GM12872 (cell line): ENCODE measurements at regions not wholly inside any gene's neighbourhood (a gene's known extent, or its start where the extent isn't known, plus 50 kb on each side); places are given as distances from the start of the nearest gene placed in this dataset.
A peak's percentile ranks its signal among the peaks of the same experiment; 100 is the strongest.

ENCODE experiments used
- CTCF ChIP-seq: IDR thresholded peaks from 3 replicates; pipeline ENCODE4 v1.5.1; 2011; ENCODE audit warnings: low read depth, mild to moderate bottlenecking, low read length, moderate library complexity; ENCODE audit not compliant: insufficient read depth

- no peak for TF ChIP-seq CTCF
These were observed 340.9 kb downstream of the CENPC start for GRCh38 chr4:67204441-67204840.

GRCh38 chr4:67201334-67201733 is 344.0 kb downstream of the CENPC start:
- TF ChIP-seq CTCF: no peak

GRCh38 chr4:67198727-67199126 is 346.6 kb downstream of the CENPC start:
- TF ChIP-seq CTCF: 0 out of 3 replicates have a peak, but pooled peaks have one; percentile 25

- TF ChIP-seq CTCF: no peak
These were observed 377.5 kb downstream of the CENPC start for GRCh38 chr4:67167849-67168248.

- no peak for TF ChIP-seq CTCF
These were observed 382.6 kb downstream of the CENPC start for GRCh38 chr4:67162690-67163089.

- no peak for TF ChIP-seq CTCF
These were observed 384.0 kb downstream of the CENPC start for GRCh38 chr4:67161311-67161710.

GRCh38 chr4:67160394-67160793 is 384.9 kb downstream of the CENPC start:
- TF ChIP-seq CTCF: no peak

- no peak for TF ChIP-seq CTCF
These were observed 386.6 kb downstream of the CENPC start for GRCh38 chr4:67158666-67159065.
